Right cardiac atrium (tissue), 5 donors: ENCODE measurements at regions not wholly inside any gene's neighbourhood (a gene's known extent, or its start where the extent isn't known, plus 50 kb on each side); places are given as distances from the start of the nearest gene placed in this dataset.

Source experiments
- ATAC-seq, 2 donors: fragments of 200-7000 bp; cut with Tn5 transposase; one replicate each; pipeline versions ENCODE4 v1.8.0 to v1.9.1; 2020; ENCODE audit warnings: moderate library complexity in 2 of 2, mild to moderate bottlenecking in 1 of 2
- DNase-seq, 3 donors: peaks; one replicate each; pipeline ENCODE4 v3.0.0-alpha.2; 2020
- H3K27ac ChIP-seq: one replicate; pipeline ENCODE4 v1.5.1; 2013; ENCODE audit warnings: mild to moderate bottlenecking, low read length, control low read depth, moderate library complexity
- H3K27me3 ChIP-seq: one replicate; pipeline ENCODE4 v1.6.1; 2013; ENCODE audit not compliant: control insufficient read depth, insufficient read depth
- H3K4me1 ChIP-seq: one replicate; pipeline ENCODE4 v1.6.1; 2013; ENCODE audit warnings: low read length; ENCODE audit not compliant: control insufficient read depth, insufficient read depth
- H3K4me3 ChIP-seq: one replicate; pipeline ENCODE4 v1.5.1; 2013; ENCODE audit warnings: low read length, control low read depth
- H3K9me3 ChIP-seq: one replicate; pipeline ENCODE4 v1.6.1; 2013; ENCODE audit warnings: low read length; ENCODE audit not compliant: control insufficient read depth
- WGBS: extraction: QIAGEN DNeasy Blood & Tissue Kit; methylation state at CpG from one replicate; pipeline ENCODE4 v1.1.7; 2013; 5-methylcytosine and 5-hydroxymethylcytosine counted together
- intact Hi-C, 4 donors: fragments of 100-400 bp; cut with DNase I; formaldehyde crosslinking; loops; one replicate each; pipeline versions ENCODE4 v1.11.0 to v1.14.0; 2022 to 2023
- donor health status: healthy with polysubstance abuse.
- donor health status: DM: no; HTN: yes; CAD: no.
- donor health status: DM: no; HTN: no; CAD: no.
- donor health status: DM: no; HTN: yes; CAD: no; lungs with severe emphysema.
- donor health status: DM: yes; HTN: yes; CAD: no.

GRCh38 chr5:24397601-24398000, 247.2 kb downstream of the CDH10 start:
- Histone ChIP-seq H3K4me1 (no peaks in the 10 kb centered on the region), H3K27ac (no peak overlapping the region), H3K27me3 (no peaks in the 10 kb centered on the region), H3K4me3 (no peak overlapping the region), H3K9me3 (no peaks in the 10 kb centered on the region)
- DNase-seq = peak in 1 of 3 donors; percentile 28
- 76% methylated on average over 6 of the region's 6 CpGs for WGBS
- no peak for ATAC-seq
- intact Hi-C loops = no loop called here

GRCh38 chr5:24401773-24402172, 243.0 kb downstream of the CDH10 start:
- 30% methylated on average over 3 of the region's 3 CpGs for WGBS
- ATAC-seq = no peak
- H3K27me3 ChIP-seq = no peaks in the 10 kb centered on the region
- H3K4me3 ChIP-seq = no peak overlapping the region
- DNase-seq = no peak
- no peaks in the 10 kb centered on the region for H3K9me3 ChIP-seq
- no peak overlapping the region for H3K27ac ChIP-seq
- no peaks in the 10 kb centered on the region for H3K4me1 ChIP-seq
- intact Hi-C loops = no loop called here

DNA sequence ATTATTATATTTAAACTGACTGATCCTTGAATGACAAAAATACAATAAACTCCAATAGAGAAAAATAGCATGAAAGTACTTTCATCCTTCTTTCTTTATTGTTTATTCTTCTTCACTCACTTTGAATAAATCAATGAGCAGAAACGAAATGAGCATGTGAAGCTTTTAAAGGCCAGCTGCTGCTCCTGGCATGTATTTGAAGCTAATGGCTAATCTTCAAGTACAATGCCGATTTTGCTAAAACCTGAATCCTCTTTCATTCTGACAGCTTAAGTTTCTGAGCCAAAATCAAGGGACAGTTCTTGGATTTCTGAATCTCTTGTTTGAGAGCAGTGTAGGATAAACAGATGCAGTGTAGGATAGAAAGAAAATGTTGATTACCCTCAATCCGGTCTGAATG, 237.3 kb downstream of the CDH10 start:
- no peaks in the 10 kb centered on the region for H3K9me3 ChIP-seq
- no peaks in the 10 kb centered on the region for H3K27me3 ChIP-seq
- DNase-seq (no peak), ATAC-seq (no peak)
- intact Hi-C loops = no loop called here
- no peak overlapping the region for H3K4me3 ChIP-seq
- H3K4me1 ChIP-seq = no peaks in the 10 kb centered on the region
- WGBS = 49% methylated on average over 3 of the region's 3 CpGs
- no peak overlapping the region for H3K27ac ChIP-seq

GRCh38 chr5:24428345-24428744, 216.4 kb downstream of the CDH10 start:
- intact Hi-C loops = no loop called here
- no peak for ATAC-seq

GRCh38 chr5:24433555-24433954, 211.2 kb downstream of the CDH10 start:
- Histone ChIP-seq H3K4me3 (no peak overlapping the region), H3K9me3 (no peaks in the 10 kb centered on the region), H3K4me1 (no peaks in the 10 kb centered on the region), H3K27me3 (no peaks in the 10 kb centered on the region), H3K27ac (no peak overlapping the region)
- DNase-seq (no peak), ATAC-seq (no peak)
- WGBS = 75% methylated on average over 3 of the region's 3 CpGs
- intact Hi-C loops = no loop called here

More at GRCh38 chr5:24428345-24428744, 216.4 kb downstream of the CDH10 start:
- no peak for DNase-seq
- Histone ChIP-seq H3K4me1 (no peaks in the 10 kb centered on the region), H3K9me3 (peaks cover 2% of the 10 kb centered on the region), H3K4me3 (no peak overlapping the region), H3K27me3 (no peaks in the 10 kb centered on the region), H3K27ac (no peak overlapping the region)
- 43% methylated on average over 1 of the region's 1 CpG for WGBS
